NCI-H526 (cell line): ENCODE measurements at regions not wholly inside any gene's neighbourhood (a gene's known extent, or its start where the extent isn't known, plus 50 kb on each side); places are given as distances from the start of the nearest gene placed in this dataset.
"Not testable (repeated sequence)": the region's sequence is repeated elsewhere in the genome, so short reads cannot be mapped to it uniquely, and the experiment has no call there.

Experiments
- DNase-seq, 2 experiments: peaks; one replicate each; lab custom pipeline; 2025; lab: John Stamatoyannopoulos, UW

GRCh38 chr6:80930376-80930775 is 822.1 kb downstream of the TENT5A start:
- no peak for DNase-seq

DNA sequence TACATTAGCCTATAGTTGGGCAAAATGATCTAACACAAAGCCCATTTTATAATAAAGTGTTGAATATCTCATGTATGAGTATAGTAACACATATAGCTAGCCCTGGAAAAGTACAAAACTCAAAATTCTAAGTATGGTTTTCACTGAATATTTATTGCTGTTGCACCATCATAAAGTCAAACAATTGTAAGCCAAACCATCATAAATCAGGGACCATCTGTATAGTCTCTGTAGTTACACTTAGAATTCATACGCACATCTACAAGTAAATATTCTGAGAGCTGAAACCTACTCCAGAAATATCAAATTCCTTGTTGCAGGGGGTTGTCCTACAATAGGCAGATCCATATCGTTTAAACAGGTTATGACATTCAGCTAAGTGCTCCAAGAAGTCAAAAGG is 817.3 kb downstream of the BCKDHB start:
- DNase-seq: no peak

- DNase-seq: no peak
Observed at GRCh38 chr6:80922916-80923455, 816.5 kb downstream of the BCKDHB start.

- DNase-seq: no peak
Observed at GRCh38 chr6:80921861-80922460, 815.5 kb downstream of the BCKDHB start.

GRCh38 chr6:80907831-80908230 is 801.4 kb downstream of the BCKDHB start:
- no peak for DNase-seq

- DNase-seq: no peak
Observed at GRCh38 chr6:80903711-80904110, 797.2 kb downstream of the BCKDHB start.

DNA sequence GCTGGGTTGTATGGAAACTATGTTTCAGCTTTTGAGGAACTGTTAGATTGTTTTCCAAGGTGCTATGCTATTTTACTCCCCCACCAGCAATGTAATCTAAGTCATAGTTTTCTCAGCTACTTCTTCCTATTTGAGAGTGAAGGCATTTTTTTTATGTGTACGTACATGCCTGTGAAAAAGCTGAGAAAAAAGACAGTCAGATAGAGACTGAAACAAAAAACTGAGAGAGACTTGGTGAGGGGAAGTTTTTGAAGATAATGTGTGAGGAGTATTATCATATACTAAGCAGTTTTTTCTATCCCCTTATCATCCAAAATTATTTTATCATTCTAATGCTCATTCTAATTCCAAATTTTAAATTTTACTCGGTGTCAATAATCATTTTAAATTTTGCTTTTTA is 780.0 kb downstream of the BCKDHB start:
- no peak for DNase-seq

DNA sequence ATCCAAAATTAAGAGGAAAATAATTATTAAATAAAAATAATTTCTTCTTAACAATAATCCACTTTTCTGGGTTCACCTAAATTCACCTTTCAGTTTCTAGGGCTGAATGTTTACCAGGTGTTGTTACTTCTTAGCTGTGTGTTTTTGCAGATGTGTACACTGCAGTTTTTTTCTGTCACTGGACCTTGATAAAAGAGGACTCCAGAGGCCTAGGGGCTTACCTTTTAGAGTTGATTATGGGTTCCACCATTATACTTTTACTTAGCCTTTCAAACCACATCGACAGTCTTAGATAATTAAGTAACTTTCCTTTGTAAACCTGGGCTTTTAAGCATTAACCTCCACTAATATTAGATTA is 766.5 kb downstream of the BCKDHB start:
- DNase-seq: no peak

- DNase-seq: no peak
Observed at GRCh38 chr6:80872199-80872950, 765.9 kb downstream of the BCKDHB start.

- DNase-seq: no peak
Observed at GRCh38 chr6:80862756-80863155, 756.3 kb downstream of the BCKDHB start.

DNA sequence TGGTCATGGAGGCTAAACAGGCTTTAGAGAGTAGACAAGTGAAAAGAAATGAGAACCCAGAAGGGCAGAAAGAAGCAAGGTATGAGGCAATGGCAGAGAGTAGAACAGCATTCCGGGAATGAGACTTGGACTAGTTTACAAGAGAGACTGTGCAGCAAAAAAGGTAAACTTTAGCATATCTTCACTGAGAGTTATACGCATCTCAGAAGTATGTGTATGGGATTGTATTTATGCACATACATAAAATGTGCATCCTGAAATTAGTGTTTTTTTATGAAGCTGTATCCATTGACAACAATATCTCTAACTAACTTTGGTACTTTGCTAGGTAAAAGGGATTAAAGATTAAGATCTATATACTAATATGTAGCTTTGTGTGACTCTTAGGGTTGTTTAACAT is 753.6 kb downstream of the BCKDHB start:
- DNase-seq: no peak

GRCh38 chr6:80847973-80848372 is 741.5 kb downstream of the BCKDHB start:
- DNase-seq: peak in 1 of 2 experiments; percentile 7

DNA sequence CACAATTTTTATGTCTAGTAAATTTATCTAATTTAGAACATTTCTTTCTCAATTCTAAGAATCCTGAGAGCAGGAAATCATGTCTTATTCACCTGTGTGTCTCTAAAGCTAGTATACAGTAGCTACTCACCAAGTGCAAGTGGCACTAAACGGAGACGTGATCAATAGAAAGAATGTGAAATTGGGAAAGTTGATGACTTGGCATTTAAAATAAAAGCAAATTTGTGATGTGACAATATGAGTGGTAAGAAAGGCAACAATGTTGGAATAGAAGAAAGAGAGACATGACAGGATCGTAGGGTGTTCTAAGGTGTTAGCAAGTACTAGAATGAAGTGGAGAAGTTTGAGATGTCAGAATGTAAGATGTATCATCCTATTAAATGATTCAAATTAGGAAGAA is 725.9 kb downstream of the BCKDHB start:
- DNase-seq: no peak

- no peak for DNase-seq
Observed at GRCh38 chr6:80793411-80793810, 686.9 kb downstream of the BCKDHB start.

GRCh38 chr6:80792151-80792550 is 685.7 kb downstream of the BCKDHB start:
- no peak for DNase-seq

GRCh38 chr6:80789912-80790570 is 683.6 kb downstream of the BCKDHB start:
- no peak for DNase-seq

DNA sequence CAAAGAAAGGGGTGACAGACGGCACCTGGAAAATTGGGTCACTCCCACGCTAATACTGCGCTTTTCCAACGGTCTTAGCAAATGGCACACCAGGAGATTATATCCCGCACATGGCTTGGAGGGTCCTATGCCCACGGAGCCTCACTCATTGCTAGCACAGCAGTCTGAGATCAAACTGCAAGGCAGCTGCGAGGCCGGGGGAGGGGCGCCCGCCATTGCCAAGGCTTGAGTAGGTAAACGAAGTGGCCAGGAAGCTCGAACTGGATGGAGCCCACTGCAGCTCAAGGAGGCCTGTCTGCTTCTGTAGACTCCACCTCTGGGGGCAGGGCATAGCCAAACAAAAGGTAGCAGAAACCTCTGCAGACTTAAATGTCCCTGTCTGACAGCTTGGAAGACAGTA is 676.8 kb downstream of the BCKDHB start:
- not testable (repeated sequence) for DNase-seq

- no peak for DNase-seq
Observed at GRCh38 chr6:80771941-80772340, 665.5 kb downstream of the BCKDHB start.

GRCh38 chr6:80769106-80769505 is 662.6 kb downstream of the BCKDHB start:
- DNase-seq: no peak

- DNase-seq: no peak
Observed at GRCh38 chr6:80767808-80768207, 661.3 kb downstream of the BCKDHB start.

- no peak for DNase-seq
Observed at GRCh38 chr6:80744213-80744612, 637.7 kb downstream of the BCKDHB start.

GRCh38 chr6:80742481-80742880 is 636.0 kb downstream of the BCKDHB start:
- peak; percentile 16 to 50 for DNase-seq

DNA sequence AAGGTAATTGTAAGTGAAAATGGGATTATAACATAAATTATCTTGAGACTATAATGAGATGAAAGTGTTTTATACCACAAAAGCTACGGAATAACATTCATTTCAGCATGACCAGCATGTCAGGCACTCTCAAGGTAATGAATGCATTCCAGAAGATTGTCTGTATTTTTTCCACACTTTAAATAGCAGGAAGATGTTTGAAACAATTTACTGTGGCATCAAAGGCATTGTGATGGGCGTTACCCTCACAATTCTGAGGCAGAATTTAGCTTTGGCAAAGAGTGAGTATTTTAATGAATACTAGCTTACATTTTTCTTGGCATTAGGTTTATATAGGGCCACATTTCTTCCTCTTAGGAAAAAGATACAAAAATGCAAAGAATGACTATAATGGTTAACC is 627.2 kb downstream of the BCKDHB start:
- DNase-seq: no peak
